H1 (cell line): ENCODE measurements at regions not wholly inside any gene's neighbourhood (a gene's known extent, or its start where the extent isn't known, plus 50 kb on each side); places are given as distances from the start of the nearest gene placed in this dataset.

Source experiments
- ATF3 ChIP-seq: IDR thresholded peaks from 2 replicates; pipeline ENCODE4 v1.6.1; 2011; ENCODE audit warnings: low read depth, mild to moderate bottlenecking, low read length; ENCODE audit not compliant: insufficient read depth
- POLR2AphosphoS5 ChIP-seq: IDR thresholded peaks from 2 replicates; pipeline ENCODE4 v1.6.1; 2011; ENCODE audit warnings: low read depth, low read length
- TF ChIP-seq, protein P1 (sequence below): fragments of 300-600 bp; sonication (generic); IDR thresholded peaks from 2 replicates; pipeline ENCODE4 v1.7.1; 2012; ENCODE audit warnings: low read length, moderate library complexity, mild to moderate bottlenecking, inconsistent platforms; ENCODE audit not compliant: insufficient replicate concordance

DNA sequence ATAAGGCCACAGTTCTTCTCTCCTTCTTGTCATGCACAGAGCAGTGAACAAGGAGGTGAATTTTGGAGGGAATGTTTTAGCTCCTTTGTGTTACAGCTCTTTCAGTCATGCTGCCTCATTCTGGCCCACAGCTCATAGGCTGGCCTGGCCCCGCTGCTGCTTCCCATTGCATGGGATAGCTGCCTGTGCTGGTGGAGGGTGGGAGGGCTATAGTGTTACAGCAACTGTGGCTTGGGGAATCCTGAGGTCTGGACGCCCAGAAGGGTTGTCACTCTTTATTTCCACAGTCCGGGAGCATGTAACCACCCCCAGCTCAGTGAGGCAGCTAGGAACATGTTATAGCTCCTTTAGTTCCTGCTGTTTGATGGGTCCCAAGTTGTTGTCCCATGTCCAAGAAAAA is 210.3 kb downstream of the AMY1C start (continued):
- TF ChIP-seq, protein P1, sequence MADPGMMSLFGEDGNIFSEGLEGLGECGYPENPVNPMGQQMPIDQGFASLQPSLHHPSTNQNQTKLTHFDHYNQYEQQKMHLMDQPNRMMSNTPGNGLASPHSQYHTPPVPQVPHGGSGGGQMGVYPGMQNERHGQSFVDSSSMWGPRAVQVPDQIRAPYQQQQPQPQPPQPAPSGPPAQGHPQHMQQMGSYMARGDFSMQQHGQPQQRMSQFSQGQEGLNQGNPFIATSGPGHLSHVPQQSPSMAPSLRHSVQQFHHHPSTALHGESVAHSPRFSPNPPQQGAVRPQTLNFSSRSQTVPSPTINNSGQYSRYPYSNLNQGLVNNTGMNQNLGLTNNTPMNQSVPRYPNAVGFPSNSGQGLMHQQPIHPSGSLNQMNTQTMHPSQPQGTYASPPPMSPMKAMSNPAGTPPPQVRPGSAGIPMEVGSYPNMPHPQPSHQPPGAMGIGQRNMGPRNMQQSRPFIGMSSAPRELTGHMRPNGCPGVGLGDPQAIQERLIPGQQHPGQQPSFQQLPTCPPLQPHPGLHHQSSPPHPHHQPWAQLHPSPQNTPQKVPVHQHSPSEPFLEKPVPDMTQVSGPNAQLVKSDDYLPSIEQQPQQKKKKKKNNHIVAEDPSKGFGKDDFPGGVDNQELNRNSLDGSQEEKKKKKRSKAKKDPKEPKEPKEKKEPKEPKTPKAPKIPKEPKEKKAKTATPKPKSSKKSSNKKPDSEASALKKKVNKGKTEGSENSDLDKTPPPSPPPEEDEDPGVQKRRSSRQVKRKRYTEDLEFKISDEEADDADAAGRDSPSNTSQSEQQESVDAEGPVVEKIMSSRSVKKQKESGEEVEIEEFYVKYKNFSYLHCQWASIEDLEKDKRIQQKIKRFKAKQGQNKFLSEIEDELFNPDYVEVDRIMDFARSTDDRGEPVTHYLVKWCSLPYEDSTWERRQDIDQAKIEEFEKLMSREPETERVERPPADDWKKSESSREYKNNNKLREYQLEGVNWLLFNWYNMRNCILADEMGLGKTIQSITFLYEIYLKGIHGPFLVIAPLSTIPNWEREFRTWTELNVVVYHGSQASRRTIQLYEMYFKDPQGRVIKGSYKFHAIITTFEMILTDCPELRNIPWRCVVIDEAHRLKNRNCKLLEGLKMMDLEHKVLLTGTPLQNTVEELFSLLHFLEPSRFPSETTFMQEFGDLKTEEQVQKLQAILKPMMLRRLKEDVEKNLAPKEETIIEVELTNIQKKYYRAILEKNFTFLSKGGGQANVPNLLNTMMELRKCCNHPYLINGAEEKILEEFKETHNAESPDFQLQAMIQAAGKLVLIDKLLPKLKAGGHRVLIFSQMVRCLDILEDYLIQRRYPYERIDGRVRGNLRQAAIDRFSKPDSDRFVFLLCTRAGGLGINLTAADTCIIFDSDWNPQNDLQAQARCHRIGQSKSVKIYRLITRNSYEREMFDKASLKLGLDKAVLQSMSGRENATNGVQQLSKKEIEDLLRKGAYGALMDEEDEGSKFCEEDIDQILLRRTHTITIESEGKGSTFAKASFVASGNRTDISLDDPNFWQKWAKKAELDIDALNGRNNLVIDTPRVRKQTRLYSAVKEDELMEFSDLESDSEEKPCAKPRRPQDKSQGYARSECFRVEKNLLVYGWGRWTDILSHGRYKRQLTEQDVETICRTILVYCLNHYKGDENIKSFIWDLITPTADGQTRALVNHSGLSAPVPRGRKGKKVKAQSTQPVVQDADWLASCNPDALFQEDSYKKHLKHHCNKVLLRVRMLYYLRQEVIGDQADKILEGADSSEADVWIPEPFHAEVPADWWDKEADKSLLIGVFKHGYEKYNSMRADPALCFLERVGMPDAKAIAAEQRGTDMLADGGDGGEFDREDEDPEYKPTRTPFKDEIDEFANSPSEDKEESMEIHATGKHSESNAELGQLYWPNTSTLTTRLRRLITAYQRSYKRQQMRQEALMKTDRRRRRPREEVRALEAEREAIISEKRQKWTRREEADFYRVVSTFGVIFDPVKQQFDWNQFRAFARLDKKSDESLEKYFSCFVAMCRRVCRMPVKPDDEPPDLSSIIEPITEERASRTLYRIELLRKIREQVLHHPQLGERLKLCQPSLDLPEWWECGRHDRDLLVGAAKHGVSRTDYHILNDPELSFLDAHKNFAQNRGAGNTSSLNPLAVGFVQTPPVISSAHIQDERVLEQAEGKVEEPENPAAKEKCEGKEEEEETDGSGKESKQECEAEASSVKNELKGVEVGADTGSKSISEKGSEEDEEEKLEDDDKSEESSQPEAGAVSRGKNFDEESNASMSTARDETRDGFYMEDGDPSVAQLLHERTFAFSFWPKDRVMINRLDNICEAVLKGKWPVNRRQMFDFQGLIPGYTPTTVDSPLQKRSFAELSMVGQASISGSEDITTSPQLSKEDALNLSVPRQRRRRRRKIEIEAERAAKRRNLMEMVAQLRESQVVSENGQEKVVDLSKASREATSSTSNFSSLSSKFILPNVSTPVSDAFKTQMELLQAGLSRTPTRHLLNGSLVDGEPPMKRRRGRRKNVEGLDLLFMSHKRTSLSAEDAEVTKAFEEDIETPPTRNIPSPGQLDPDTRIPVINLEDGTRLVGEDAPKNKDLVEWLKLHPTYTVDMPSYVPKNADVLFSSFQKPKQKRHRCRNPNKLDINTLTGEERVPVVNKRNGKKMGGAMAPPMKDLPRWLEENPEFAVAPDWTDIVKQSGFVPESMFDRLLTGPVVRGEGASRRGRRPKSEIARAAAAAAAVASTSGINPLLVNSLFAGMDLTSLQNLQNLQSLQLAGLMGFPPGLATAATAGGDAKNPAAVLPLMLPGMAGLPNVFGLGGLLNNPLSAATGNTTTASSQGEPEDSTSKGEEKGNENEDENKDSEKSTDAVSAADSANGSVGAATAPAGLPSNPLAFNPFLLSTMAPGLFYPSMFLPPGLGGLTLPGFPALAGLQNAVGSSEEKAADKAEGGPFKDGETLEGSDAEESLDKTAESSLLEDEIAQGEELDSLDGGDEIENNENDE, result no peak
- TF ChIP-seq POLR2AphosphoS5 (no peak), ATF3 (no peak)
